ENCODE measurements at regions not wholly inside any gene's neighbourhood (a gene's known extent, or its start where the extent isn't known, plus 50 kb on each side); places are given as distances from the start of the nearest gene placed in this dataset.

GRCh38 chr6:92737983-92738382 is 681.4 kb downstream of the EPHA7 start:
- POLR2A ChIA-PET (ENCODE audit: partially characterized antibody): interaction anchor here (0.6 kb wide), 1 partner anchor 26 kb away, joined by 4 read pairs; no protein-coding TSS in a partner anchor
- no peak overlapping the region for H3K56ac ChIP-seq (replicated peaks; ENCODE audit: insufficient read length, low read depth, low read length)

More at GRCh38 chr6:92737983-92738382, 681.4 kb downstream of the EPHA7 start:
- Histone ChIP-seq H3K23ac (ENCODE audit: insufficient read length) (no peak overlapping the region), H3K27ac (ENCODE audit: low read depth, low read length) (no peak overlapping the region), H3K9me3 (ENCODE audit: insufficient read depth in 2 of 2, low read depth in 1 of 2, low read length in 1 of 2) (peaks cover 7 to 8% of the 10 kb centered on the region in 2 experiments; a peak in 2 of 4 replicates), H3K9ac (replicated peaks in 1 of 4; ENCODE audit: extremely low read depth in 1 of 4, low read depth in 3 of 4, low read length in 3 of 4) (no peak overlapping the region), H3K23me2 (ENCODE audit: low read depth, low read length) (no peaks in the 10 kb centered on the region), H4K8ac (ENCODE audit: extremely low read depth, insufficient read depth, low read length) (no peak overlapping the region), H3K36me3 (ENCODE audit: control insufficient read depth in 2 of 4, insufficient read depth in 4 of 4, low read length in 3 of 4) (no peaks in the 10 kb centered on the region), H3K18ac (ENCODE audit: extremely low read depth, low read length) (no peak overlapping the region), H2AFZ (ENCODE audit: low read length) (no peak overlapping the region), H4K5ac (ENCODE audit: insufficient read length, low read depth, low read length) (no peak overlapping the region), H3K4me1 (replicated peaks in 1 of 4; ENCODE audit: control insufficient read depth in 3 of 4, insufficient read depth in 4 of 4, low read length in 3 of 4) (no peaks in the 10 kb centered on the region), H2BK15ac (ENCODE audit: low read length) (no peak overlapping the region), H3K14ac (ENCODE audit: insufficient read length) (no peak overlapping the region), H2BK12ac (ENCODE audit: low read depth, low read length) (no peak overlapping the region), H3K4me3 (ENCODE audit: extremely low read depth in 1 of 4, insufficient read depth in 2 of 4, low read depth in 3 of 4, low read length in 4 of 4) (no peak overlapping the region), H3K79me1 (ENCODE audit: low read depth, low read length) (no peaks in the 10 kb centered on the region), H2AK5ac (ENCODE audit: low read depth, low read length) (0 out of 2 replicates have a peak overlapping the region, but pooled peaks have one; percentile 39), H2BK5ac (ENCODE audit: low read depth, low read length) (no peak overlapping the region), H3K4me2 (ENCODE audit: insufficient read depth in 1 of 2, low read depth in 2 of 2, low read length in 2 of 2) (no peak overlapping the region), H2BK20ac (ENCODE audit: low read length) (no peak overlapping the region), H3K79me2 (ENCODE audit: control insufficient read depth in 1 of 2, insufficient read depth in 2 of 2, low read length in 2 of 2) (no peaks in the 10 kb centered on the region), H2BK120ac (replicated peaks; ENCODE audit: low read depth, low read length) (no peak overlapping the region), H3K27me3 (replicated peaks in 1 of 4; ENCODE audit: control insufficient read depth in 3 of 4, extremely low read depth in 1 of 4, insufficient read depth in 3 of 4, low read length in 3 of 4) (no peaks in the 10 kb centered on the region), H4K20me1 (replicated peaks in 1 of 2; ENCODE audit: control insufficient read depth in 1 of 2, insufficient read depth in 2 of 2, low read length in 2 of 2) (no peaks in the 10 kb centered on the region), H3K4ac (replicated peaks; ENCODE audit: insufficient read length, low read depth, low read length) (no peak overlapping the region), H4K91ac (replicated peaks; ENCODE audit: insufficient read length, low read length) (no peak overlapping the region)
- CTCF ChIA-PET (ENCODE audit: partially characterized antibody): interaction anchor here (0.6 kb wide), 1 partner anchor 330 kb away, joined by 3 read pairs; no protein-coding TSS in a partner anchor
- DNase-seq (ENCODE audit: low read depth in 1 of 2, low spot score in 2 of 2): no peak
- no peak for FAIRE-seq
- no peak for TF ChIP-seq TBP (IDR thresholded peaks at IDR 0.05; ENCODE audit: low read depth, low read length)
- TF ChIP-seq PHF8 (conservative IDR thresholded peaks at IDR 0.05; ENCODE audit: low read depth, low read length): no peak
- no peak for TF ChIP-seq CHD2 (IDR thresholded peaks at IDR 0.05; ENCODE audit: low read length)
- no peak for TF ChIP-seq RFX5 (IDR thresholded peaks at IDR 0.05; ENCODE audit: borderline replicate concordance, low read depth, low read length)
- TF ChIP-seq TAF1 (IDR thresholded peaks at IDR 0.05; ENCODE audit: low read depth, low read length): no peak
- TF ChIP-seq BRCA1 (IDR thresholded peaks at IDR 0.05; ENCODE audit: low read depth, low read length): no peak
- TF ChIP-seq EZH2 (IDR thresholded peaks at IDR 0.05; ENCODE audit: low read depth, low read length, severe bottlenecking): no peak
- no peak for TF ChIP-seq E2F6 (IDR thresholded peaks at IDR 0.05)
- TF ChIP-seq TAF7 (optimal IDR thresholded peaks at IDR 0.05; ENCODE audit: borderline replicate concordance, low read depth, low read length): no peak
- WGBS, 2 experiments (ENCODE audit: extremely low coverage in 1 of 2, insufficient coverage in 1 of 2, insufficient read length in 1 of 2, insufficient replicate concordance in 2 of 2, low coverage in 1 of 2, low lambda C conversion rate in 2 of 2, missing lambda C conversion rate in 1 of 2): 97% methylated on average over 3 of the region's 3 CpGs; no CpG with 5 or more reads in 1 of the 2 experiments

All from H1 (cell line).